HUES64 (cell line): ENCODE measurements at regions not wholly inside any gene's neighbourhood (a gene's known extent, or its start where the extent isn't known, plus 50 kb on each side); places are given as distances from the start of the nearest gene placed in this dataset.

Source experiments
- H3K27ac ChIP-seq: 2 replicates; pipeline ENCODE4 v1.7.0; 2013; ENCODE audit warnings: low read depth, low read length, inconsistent platforms
- H3K27me3 ChIP-seq: 2 replicates; pipeline ENCODE4 v1.6.1; 2013; ENCODE audit warnings: mild to moderate bottlenecking, low read length; ENCODE audit not compliant: insufficient read depth
- H3K36me3 ChIP-seq: 2 replicates; pipeline ENCODE4 v1.6.1; 2013; ENCODE audit warnings: mild to moderate bottlenecking, low read length; ENCODE audit not compliant: insufficient read depth
- H3K4me1 ChIP-seq: 2 replicates; pipeline ENCODE4 v1.6.1; 2013; ENCODE audit warnings: mild to moderate bottlenecking, low read length, moderate library complexity; ENCODE audit not compliant: insufficient read depth
- H3K4me3 ChIP-seq: 2 replicates; pipeline ENCODE4 v1.5.1; 2013; ENCODE audit warnings: mild to moderate bottlenecking, low read length, moderate library complexity
- H3K9ac ChIP-seq: 2 replicates; pipeline ENCODE4 v1.6.1; 2013; ENCODE audit warnings: mild to moderate bottlenecking, low read depth, low read length
- H3K9me3 ChIP-seq: 2 replicates; pipeline ENCODE4 v1.6.1; 2013; ENCODE audit warnings: low read depth, low read length; ENCODE audit not compliant: insufficient read depth
- WGBS: fragments of 150-250, 120-280 bp; methylation state at CpG from one replicate; pipeline ENCODE4 v1.1.7; 2013; ENCODE audit warnings: missing lambda C conversion rate; 5-methylcytosine and 5-hydroxymethylcytosine counted together

GRCh38 chr5:87081016-87081415 lies 186.7 kb upstream of the RASA1 start:
- Histone ChIP-seq H3K27ac (no peak overlapping the region), H3K9ac (no peak overlapping the region), H3K27me3 (no peaks in the 10 kb centered on the region), H3K9me3 (peaks cover 10% of the 10 kb centered on the region), H3K4me3 (no peak overlapping the region), H3K4me1 (no peaks in the 10 kb centered on the region), H3K36me3 (no peaks in the 10 kb centered on the region)
- 97% methylated on average over 3 of the region's 3 CpGs for WGBS

- Histone ChIP-seq H3K9me3 (peaks cover 10% of the 10 kb centered on the region), H3K9ac (no peak overlapping the region), H3K4me3 (no peak overlapping the region), H3K36me3 (no peaks in the 10 kb centered on the region), H3K27me3 (no peaks in the 10 kb centered on the region), H3K4me1 (no peaks in the 10 kb centered on the region), H3K27ac (no peak overlapping the region)
- 93% methylated on average over 3 of the region's 4 CpGs for WGBS
These were observed 185.9 kb upstream of the RASA1 start for GRCh38 chr5:87081511-87082372.

- no peaks in the 10 kb centered on the region for H3K4me1 ChIP-seq
- no peaks in the 10 kb centered on the region for H3K9me3 ChIP-seq
- no peaks in the 10 kb centered on the region for H3K36me3 ChIP-seq
- H3K27ac ChIP-seq = no peak overlapping the region
- 96% methylated on average over 2 of the region's 2 CpGs for WGBS
- no peak overlapping the region for H3K9ac ChIP-seq
- H3K27me3 ChIP-seq = no peaks in the 10 kb centered on the region
- no peak overlapping the region for H3K4me3 ChIP-seq
These were observed 173.3 kb upstream of the RASA1 start for GRCh38 chr5:87094347-87094746.

- Histone ChIP-seq H3K9ac (no peak overlapping the region), H3K27ac (no peak overlapping the region), H3K4me1 (no peaks in the 10 kb centered on the region), H3K4me3 (no peak overlapping the region), H3K9me3 (no peaks in the 10 kb centered on the region), H3K27me3 (no peaks in the 10 kb centered on the region), H3K36me3 (no peaks in the 10 kb centered on the region)
- WGBS = 100% methylated on average over 1 of the region's 4 CpGs
These were observed 172.8 kb upstream of the RASA1 start for GRCh38 chr5:87094833-87095232.

- Histone ChIP-seq H3K4me3 (no peak overlapping the region), H3K4me1 (no peaks in the 10 kb centered on the region), H3K27ac (no peak overlapping the region), H3K36me3 (no peaks in the 10 kb centered on the region), H3K9me3 (no peaks in the 10 kb centered on the region), H3K9ac (no peak overlapping the region), H3K27me3 (no peaks in the 10 kb centered on the region)
- WGBS = no CpG with 5 or more reads among the region's 1 CpG
These were observed 171.9 kb upstream of the RASA1 start for GRCh38 chr5:87095787-87096186.

GRCh38 chr5:87097664-87098063 lies 170.0 kb upstream of the RASA1 start:
- Histone ChIP-seq H3K27me3 (no peaks in the 10 kb centered on the region), H3K4me1 (no peaks in the 10 kb centered on the region), H3K36me3 (no peaks in the 10 kb centered on the region), H3K4me3 (no peak overlapping the region), H3K9me3 (no peaks in the 10 kb centered on the region), H3K27ac (no peak overlapping the region), H3K9ac (no peak overlapping the region)
- 100% methylated on average over 2 of the region's 2 CpGs for WGBS

- no peak overlapping the region for H3K4me3 ChIP-seq
- no peak overlapping the region for H3K9ac ChIP-seq
- no peaks in the 10 kb centered on the region for H3K27me3 ChIP-seq
- no peaks in the 10 kb centered on the region for H3K9me3 ChIP-seq
- H3K27ac ChIP-seq = no peak overlapping the region
- H3K36me3 ChIP-seq = no peaks in the 10 kb centered on the region
- WGBS = 81% methylated on average over 1 of the region's 1 CpG
- H3K4me1 ChIP-seq = no peaks in the 10 kb centered on the region
These were observed 168.3 kb upstream of the RASA1 start for GRCh38 chr5:87099291-87099839.

- Histone ChIP-seq H3K36me3 (no peaks in the 10 kb centered on the region), H3K27me3 (no peaks in the 10 kb centered on the region), H3K27ac (no peak overlapping the region), H3K4me3 (no peak overlapping the region), H3K4me1 (no peaks in the 10 kb centered on the region), H3K9ac (no peak overlapping the region), H3K9me3 (no peaks in the 10 kb centered on the region)
These were observed 167.7 kb upstream of the RASA1 start for GRCh38 chr5:87099968-87100367.

- no peak overlapping the region for H3K27ac ChIP-seq
- no peak overlapping the region for H3K4me3 ChIP-seq
- H3K9ac ChIP-seq = no peak overlapping the region
- no peaks in the 10 kb centered on the region for H3K36me3 ChIP-seq
- no peaks in the 10 kb centered on the region for H3K4me1 ChIP-seq
- 87% methylated on average over 2 of the region's 3 CpGs for WGBS
- no peaks in the 10 kb centered on the region for H3K9me3 ChIP-seq
- no peaks in the 10 kb centered on the region for H3K27me3 ChIP-seq
These were observed 166.4 kb upstream of the RASA1 start for GRCh38 chr5:87101321-87101720.

- Histone ChIP-seq H3K36me3 (no peaks in the 10 kb centered on the region), H3K9me3 (no peaks in the 10 kb centered on the region), H3K27ac (no peak overlapping the region), H3K9ac (no peak overlapping the region), H3K27me3 (no peaks in the 10 kb centered on the region), H3K4me1 (no peaks in the 10 kb centered on the region), H3K4me3 (no peak overlapping the region)
- 86% methylated on average over 1 of the region's 1 CpG for WGBS
These were observed 164.8 kb upstream of the RASA1 start for GRCh38 chr5:87102841-87103240.

- no peaks in the 10 kb centered on the region for H3K27me3 ChIP-seq
- H3K4me1 ChIP-seq = no peaks in the 10 kb centered on the region
- no peaks in the 10 kb centered on the region for H3K9me3 ChIP-seq
- no peaks in the 10 kb centered on the region for H3K36me3 ChIP-seq
- H3K27ac ChIP-seq = no peak overlapping the region
- no peak overlapping the region for H3K4me3 ChIP-seq
- H3K9ac ChIP-seq = no peak overlapping the region
These were observed 163.9 kb upstream of the RASA1 start for GRCh38 chr5:87103616-87104287.
